HUES6 (cell line): ENCODE measurements at regions not wholly inside any gene's neighbourhood (a gene's known extent, or its start where the extent isn't known, plus 50 kb on each side); places are given as distances from the start of the nearest gene placed in this dataset.
"Not testable (repeated sequence)": the region's sequence is repeated elsewhere in the genome, so short reads cannot be mapped to it uniquely, and the experiment has no call there.

Experiments
- H3K27ac ChIP-seq: 2 replicates; pipeline ENCODE4 v1.7.0; 2013; ENCODE audit warnings: low read depth, mild to moderate bottlenecking, low read length, inconsistent platforms
- H3K27me3 ChIP-seq: 2 replicates; pipeline ENCODE4 v1.6.1; 2013; ENCODE audit warnings: low read length; ENCODE audit not compliant: control insufficient read depth, insufficient read depth
- H3K36me3 ChIP-seq: 2 replicates; pipeline ENCODE4 v1.6.1; 2013; ENCODE audit warnings: low read length; ENCODE audit not compliant: control insufficient read depth, insufficient read depth
- H3K4me1 ChIP-seq: 2 replicates; pipeline ENCODE4 v1.6.1; 2013; ENCODE audit warnings: low read length; ENCODE audit not compliant: control insufficient read depth, insufficient read depth
- H3K4me3 ChIP-seq: 2 replicates; pipeline ENCODE4 v1.5.1; 2013; ENCODE audit warnings: low read depth, low read length
- H3K9ac ChIP-seq: one replicate; pipeline ENCODE4 v1.6.1; 2013; ENCODE audit warnings: mild to moderate bottlenecking, low read length
- H3K9me3 ChIP-seq: 2 replicates; pipeline ENCODE4 v1.6.1; 2013; ENCODE audit warnings: low read depth, low read length; ENCODE audit not compliant: control insufficient read depth, insufficient read depth

DNA sequence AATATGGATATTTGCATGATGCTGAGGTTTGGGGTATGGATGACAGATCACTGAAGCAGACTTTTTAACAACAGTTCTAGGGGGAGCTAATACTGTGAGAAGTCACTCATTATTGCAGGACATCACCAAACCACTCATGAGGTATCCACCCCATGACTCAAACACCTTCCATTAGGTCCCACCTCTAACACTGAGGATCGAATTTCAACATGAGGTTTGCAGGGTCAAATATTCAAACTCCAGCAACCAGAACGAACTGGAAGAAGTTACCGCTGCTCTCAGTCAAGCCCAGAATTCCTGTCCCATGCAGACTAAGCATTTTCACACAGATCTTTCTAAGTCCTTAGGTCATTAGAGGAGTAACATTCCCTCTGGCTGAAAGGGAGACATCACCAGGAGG lies 758.9 kb downstream of the UQCRFS1 start:
- Histone ChIP-seq H3K27me3 (no peaks in the 10 kb centered on the region), H3K27ac (no peak overlapping the region), H3K9me3 (no peaks in the 10 kb centered on the region), H3K4me1 (peaks cover 4% of the 10 kb centered on the region), H3K4me3 (no peak overlapping the region), H3K9ac (no peak overlapping the region), H3K36me3 (no peaks in the 10 kb centered on the region)

DNA sequence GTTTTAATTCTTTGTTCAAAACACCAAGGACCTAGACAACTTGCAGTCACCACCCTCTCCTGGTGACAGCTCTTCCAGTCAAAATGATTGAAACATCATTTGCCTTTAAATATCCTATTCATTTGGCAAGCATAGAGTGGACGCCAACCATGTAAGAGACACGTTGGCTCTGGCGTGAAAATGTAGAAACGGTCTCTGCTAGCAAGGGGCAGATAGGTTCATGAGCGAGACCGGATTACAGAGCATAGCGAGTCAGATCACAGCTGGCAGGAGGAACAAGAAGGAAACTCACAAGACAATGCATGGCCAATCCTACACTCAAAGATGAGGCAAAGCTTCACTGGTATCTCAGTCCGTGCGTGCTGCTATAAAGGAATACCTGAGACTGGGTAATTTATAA lies 759.5 kb downstream of the UQCRFS1 start:
- no peak overlapping the region for H3K9ac ChIP-seq
- no peaks in the 10 kb centered on the region for H3K27me3 ChIP-seq
- no peaks in the 10 kb centered on the region for H3K9me3 ChIP-seq
- H3K4me3 ChIP-seq: no peak overlapping the region
- H3K4me1 ChIP-seq: peaks cover 4% of the 10 kb centered on the region
- H3K36me3 ChIP-seq: no peaks in the 10 kb centered on the region
- no peak overlapping the region for H3K27ac ChIP-seq

DNA sequence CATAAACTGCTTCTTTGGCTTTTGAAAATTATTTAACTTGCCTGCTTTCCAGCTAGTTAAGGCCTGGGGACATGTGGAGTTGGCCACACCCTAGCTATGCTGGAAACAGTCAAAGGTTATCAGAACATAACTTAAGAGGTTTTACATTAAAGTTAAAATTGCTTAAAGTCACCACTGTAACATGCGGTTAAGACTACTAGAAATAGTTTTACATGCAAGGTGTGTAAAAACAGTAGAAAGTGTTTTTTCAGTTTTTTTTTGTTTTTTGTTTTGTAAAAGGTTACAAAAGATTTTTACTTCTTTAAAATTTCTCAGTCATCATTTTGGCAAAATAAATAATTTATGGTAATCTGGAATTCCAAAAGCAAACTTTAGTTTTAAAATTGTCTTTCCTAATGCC lies 763.1 kb downstream of the UQCRFS1 start:
- H3K27me3 ChIP-seq: no peaks in the 10 kb centered on the region
- H3K4me1 ChIP-seq: peaks cover 31% of the 10 kb centered on the region
- no peaks in the 10 kb centered on the region for H3K9me3 ChIP-seq
- no peak overlapping the region for H3K4me3 ChIP-seq
- H3K9ac ChIP-seq: no peak overlapping the region
- H3K27ac ChIP-seq: no peak overlapping the region
- H3K36me3 ChIP-seq: no peaks in the 10 kb centered on the region

DNA sequence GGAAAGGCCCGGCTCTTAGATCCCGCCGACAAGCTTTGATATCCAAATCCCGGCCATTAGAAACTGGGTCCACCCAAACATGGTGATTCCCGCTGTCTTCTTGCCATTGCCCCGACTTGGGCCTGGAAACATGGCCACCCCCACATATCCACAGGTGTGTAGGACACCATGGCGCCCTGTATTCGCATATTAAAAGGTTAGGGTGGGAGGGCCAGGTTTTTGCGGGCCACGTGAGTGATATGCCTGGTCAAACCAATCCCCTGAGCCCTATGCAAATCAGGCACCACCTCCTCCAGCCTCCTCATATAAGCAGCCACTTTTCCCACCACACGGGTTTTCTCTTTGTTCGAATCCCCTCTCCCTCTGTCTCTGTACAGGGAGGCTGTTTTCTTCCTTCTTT lies 766.4 kb downstream of the UQCRFS1 start:
- Histone ChIP-seq H3K4me3 (peak overlapping the region; percentile 32; the same call in 1 of the 2 replicates), H3K36me3 (no peaks in the 10 kb centered on the region)

DNA sequence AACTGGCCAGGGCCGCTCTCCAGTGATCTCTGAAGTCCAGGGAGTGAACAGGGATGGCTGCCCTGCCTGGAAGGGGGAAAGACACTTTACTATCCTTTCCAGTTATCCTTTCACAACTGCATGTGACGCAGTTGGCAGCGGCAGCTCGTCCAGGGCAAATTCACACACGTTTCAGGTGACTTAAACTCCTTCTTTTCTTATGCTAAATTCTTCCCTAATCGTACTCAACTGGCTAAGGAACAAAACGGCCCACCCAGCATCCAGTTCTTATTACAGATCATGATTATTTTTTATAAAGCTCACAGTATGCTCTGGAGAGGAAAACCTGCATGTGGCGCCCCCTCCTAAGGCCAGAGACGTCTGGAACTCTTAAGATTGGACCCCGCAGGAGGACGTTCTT lies 767.1 kb downstream of the UQCRFS1 start:
- peak overlapping the region; percentile 89; the same call in 1 of the 2 replicates for H3K27ac ChIP-seq
- H3K4me1 ChIP-seq: peaks cover 43% of the 10 kb centered on the region
- no peak overlapping the region for H3K4me3 ChIP-seq
- H3K27me3 ChIP-seq: no peaks in the 10 kb centered on the region
- H3K36me3 ChIP-seq: no peaks in the 10 kb centered on the region
- no peaks in the 10 kb centered on the region for H3K9me3 ChIP-seq
- peak overlapping the region; percentile 77 for H3K9ac ChIP-seq

More for the DNA sequence above, 766.4 kb downstream of the UQCRFS1 start:
- H3K4me1 ChIP-seq: peaks cover 43% of the 10 kb centered on the region
- H3K27ac ChIP-seq: peak overlapping the region; percentile 89
- H3K27me3 ChIP-seq: no peaks in the 10 kb centered on the region
- H3K9ac ChIP-seq: peak overlapping the region; percentile 77
- H3K9me3 ChIP-seq: no peaks in the 10 kb centered on the region

DNA sequence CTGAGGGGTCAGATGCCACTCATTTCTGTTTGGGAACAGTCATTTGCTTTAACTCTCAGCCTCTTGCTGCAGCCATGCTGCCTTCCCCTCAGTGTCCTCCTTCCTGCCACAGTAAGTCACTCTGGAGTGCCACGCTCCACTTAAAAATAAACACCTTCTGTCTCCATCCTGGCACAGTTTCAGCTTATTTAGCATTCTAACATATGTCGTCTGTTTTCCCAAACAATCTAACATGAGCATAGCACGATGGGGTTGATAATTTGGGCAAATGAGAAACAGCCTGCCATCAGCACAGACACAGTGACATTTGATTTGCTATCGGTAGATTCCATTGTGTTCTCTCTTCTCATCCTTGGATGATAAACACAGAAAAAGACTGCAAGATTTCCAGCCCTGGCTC lies 768.6 kb downstream of the UQCRFS1 start:
- H3K4me3 ChIP-seq: no peak overlapping the region
- no peaks in the 10 kb centered on the region for H3K36me3 ChIP-seq
- no peak overlapping the region for H3K27ac ChIP-seq
- H3K4me1 ChIP-seq: peaks cover 43% of the 10 kb centered on the region
- H3K9me3 ChIP-seq: no peaks in the 10 kb centered on the region
- no peaks in the 10 kb centered on the region for H3K27me3 ChIP-seq
- no peak overlapping the region for H3K9ac ChIP-seq

DNA sequence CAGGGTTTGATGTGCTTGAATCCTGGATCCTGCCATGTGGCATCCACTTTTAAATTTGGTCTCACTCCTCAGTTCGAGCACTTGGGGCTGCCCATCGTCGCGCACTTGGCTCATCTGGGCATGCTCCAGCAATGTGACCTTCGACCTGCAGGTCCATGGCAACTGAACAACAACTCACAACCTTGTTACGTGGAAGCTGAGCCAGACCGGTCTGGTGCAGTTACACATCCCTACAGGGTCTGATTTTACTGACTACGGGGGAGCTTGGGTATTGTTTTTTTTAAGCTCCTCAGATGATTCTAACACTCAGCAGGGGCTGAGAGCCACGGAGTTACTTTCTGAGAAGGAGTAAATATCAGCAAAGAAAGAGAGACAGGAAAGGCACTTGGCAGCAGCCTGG lies 769.6 kb downstream of the UQCRFS1 start:
- Histone ChIP-seq H3K9ac (no peak overlapping the region), H3K9me3 (no peaks in the 10 kb centered on the region), H3K36me3 (no peaks in the 10 kb centered on the region), H3K27me3 (no peaks in the 10 kb centered on the region), H3K4me1 (peaks cover 43% of the 10 kb centered on the region), H3K4me3 (no peak overlapping the region), H3K27ac (no peak overlapping the region)

DNA sequence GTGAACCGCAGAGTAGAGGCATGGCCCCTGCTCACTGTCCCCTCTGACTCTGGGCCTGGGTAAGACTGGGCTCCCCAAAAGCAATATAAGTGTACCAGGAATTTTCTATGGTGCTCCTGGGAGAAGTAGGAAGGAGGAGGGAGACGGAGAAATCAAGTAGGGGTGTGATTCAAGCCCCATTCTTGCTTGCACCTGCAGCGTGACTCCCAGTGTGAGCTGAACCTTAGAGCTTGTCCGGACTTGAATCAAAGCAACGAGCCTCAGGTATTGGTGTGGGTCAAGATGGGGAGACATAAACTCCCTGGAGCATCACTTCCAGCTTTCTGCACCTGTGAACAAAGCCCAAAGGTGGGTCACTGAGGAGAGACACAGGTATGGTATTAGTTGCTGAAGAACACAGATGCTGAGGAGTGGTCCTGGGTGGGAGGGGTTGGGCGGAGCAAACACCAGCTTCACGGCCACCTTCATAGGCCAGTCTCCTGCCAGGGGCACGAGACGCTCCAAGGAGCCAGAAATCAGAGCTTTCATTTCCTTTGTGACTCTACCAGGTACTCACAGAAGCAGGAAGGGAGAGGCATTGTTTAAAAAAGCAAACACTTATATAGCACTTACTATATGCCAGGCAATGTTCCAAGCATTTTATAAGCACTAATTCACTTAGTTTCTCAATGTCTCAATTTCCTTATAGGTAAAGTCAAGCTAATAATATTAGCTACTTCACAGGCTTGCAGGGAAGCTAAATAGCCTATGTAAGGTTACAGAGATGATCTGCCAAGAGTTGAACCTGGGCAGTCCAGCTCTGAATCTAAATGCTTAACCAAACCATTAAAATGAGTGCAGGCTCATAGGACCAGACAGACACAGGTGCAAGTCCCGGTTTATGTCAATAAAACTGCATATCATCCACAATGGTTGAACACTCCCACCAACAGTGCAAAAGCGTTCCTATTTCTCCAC lies 775.3 kb downstream of the UQCRFS1 start:
- no peaks in the 10 kb centered on the region for H3K36me3 ChIP-seq
- H3K27ac ChIP-seq: no peak overlapping the region
- no peaks in the 10 kb centered on the region for H3K4me1 ChIP-seq
- peaks cover 20% of the 10 kb centered on the region; the same call in 1 of the 2 replicates for H3K9me3 ChIP-seq
- H3K4me3 ChIP-seq: no peak overlapping the region
- no peak overlapping the region for H3K9ac ChIP-seq
- H3K27me3 ChIP-seq: no peaks in the 10 kb centered on the region

DNA sequence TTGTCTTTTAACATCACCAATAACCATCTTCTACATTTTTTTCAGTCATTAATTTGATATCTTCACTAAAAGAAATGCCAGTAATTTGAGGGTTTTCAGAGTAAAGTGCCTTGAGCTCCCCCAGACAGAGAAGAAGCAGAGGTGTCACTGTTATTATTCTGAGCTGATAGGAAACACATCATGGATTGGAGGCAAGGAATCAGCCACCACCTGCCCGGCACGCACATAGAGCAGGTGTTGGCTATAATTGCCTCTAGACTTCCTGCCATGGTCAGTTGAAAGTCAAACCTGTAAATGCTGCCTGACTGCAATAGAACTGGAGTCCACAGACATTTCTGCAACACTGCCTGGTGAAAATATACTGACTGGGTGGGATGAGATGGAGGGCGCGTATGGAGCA lies 776.6 kb downstream of the UQCRFS1 start:
- Histone ChIP-seq H3K9ac (no peak overlapping the region), H3K4me1 (no peaks in the 10 kb centered on the region; the same call in 1 of the 2 replicates), H3K36me3 (no peaks in the 10 kb centered on the region), H3K27me3 (no peaks in the 10 kb centered on the region), H3K9me3 (peaks cover 20% of the 10 kb centered on the region; the same call in 1 of the 2 replicates), H3K27ac (no peak overlapping the region), H3K4me3 (no peak overlapping the region)

DNA sequence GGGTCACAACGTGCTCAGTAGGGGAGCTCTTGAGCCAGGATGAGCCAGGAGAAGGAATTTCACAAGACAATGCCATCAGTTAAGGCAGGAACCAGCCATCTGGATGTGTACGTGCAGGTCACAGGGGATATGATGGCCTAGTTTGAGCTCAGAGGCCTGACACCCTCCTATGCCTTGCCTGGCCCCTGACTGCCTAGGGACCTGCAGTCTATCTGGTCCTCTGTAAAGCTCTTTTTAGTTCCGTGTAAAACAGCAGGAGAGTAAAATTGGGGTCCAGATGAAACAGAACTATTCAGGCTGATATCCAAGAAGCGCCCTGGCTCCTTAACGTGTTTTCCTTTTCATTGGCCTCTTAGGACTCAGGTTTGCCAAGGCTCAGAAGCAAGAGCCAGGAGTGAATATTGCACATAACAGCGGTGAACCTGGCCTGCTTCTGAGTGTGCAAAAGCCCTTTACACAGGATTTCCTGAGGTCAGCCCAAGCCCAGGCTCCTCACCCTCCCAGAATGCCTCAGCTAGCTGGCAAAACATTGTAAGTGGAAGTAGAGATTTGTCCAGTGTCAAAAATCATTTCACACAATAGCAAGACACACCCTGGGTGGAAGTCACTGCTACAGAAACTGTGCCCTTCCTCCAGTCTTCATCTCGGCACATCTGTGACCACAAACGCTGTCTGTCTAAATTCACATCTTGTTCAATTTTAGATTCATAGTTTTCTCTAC lies 777.2 kb downstream of the UQCRFS1 start:
- no peak overlapping the region for H3K4me3 ChIP-seq
- H3K27ac ChIP-seq: no peak overlapping the region
- peaks cover 4% of the 10 kb centered on the region for H3K4me1 ChIP-seq
- H3K36me3 ChIP-seq: no peaks in the 10 kb centered on the region
- no peak overlapping the region for H3K9ac ChIP-seq
- H3K27me3 ChIP-seq: no peaks in the 10 kb centered on the region
- peaks cover 20% of the 10 kb centered on the region; the same call in 1 of the 2 replicates for H3K9me3 ChIP-seq

DNA sequence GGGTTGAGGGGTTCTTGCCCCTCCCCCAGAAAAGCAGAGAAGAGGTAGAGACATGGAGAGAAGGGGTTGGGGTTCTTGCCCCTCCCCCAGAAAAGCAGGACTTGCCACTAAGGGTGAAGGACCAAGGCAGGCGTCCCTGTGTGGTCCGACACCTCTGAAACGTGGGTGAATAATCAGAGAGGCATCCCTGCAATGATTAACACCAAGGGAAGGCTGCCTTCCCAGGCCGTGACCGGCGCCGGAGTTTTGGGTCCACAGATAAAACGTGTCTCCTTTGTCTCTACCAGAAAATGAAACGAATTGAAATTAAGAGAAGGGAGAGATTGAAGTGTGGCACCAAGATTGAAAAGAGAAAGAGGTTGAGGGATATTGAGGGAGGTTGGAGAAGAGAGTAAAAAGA lies 778.2 kb downstream of the UQCRFS1 start:
- not testable (repeated sequence) for H3K27me3 ChIP-seq, H3K9ac ChIP-seq, H3K36me3 ChIP-seq, H3K27ac ChIP-seq, H3K4me1 ChIP-seq, H3K4me3 ChIP-seq
- H3K9me3 ChIP-seq: peaks cover 20% of the 10 kb centered on the region; the same call in 1 of the 2 replicates
